Activated T-cell treated with anti-CD3 and anti-CD28 coated beads, Interleukin-2, amount 50 U/mL, for 1 hour (primary cell): ENCODE measurements at regions not wholly inside any gene's neighbourhood (a gene's known extent, or its start where the extent isn't known, plus 50 kb on each side); places are given as distances from the start of the nearest gene placed in this dataset.
"Not testable (repeated sequence)": the region's sequence is repeated elsewhere in the genome, so short reads cannot be mapped to it uniquely, and the experiment has no call there.

ENCODE experiments used
- DNase-seq: peaks from one replicate; pipeline ENCODE4 v3.0.0-alpha.2; 2020

DNA sequence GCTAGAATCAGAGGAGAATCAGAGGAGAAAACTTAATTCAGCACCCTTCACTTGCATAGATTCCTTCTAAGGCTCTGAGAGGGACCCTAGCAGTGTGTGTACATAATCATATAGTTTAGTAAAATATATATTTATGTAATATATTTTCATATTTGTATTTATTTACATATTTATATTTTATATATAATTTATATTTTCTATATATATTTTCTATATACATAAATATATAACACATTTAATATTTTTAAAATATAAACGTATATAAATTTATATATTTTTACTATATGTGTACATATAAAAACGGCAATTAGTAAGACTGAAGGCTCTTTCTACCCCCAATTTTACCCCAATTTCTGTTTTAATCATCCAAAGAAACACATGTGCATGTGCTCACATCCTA is 80.3 kb downstream of the NXPE2 start:
- no peak for DNase-seq

DNA sequence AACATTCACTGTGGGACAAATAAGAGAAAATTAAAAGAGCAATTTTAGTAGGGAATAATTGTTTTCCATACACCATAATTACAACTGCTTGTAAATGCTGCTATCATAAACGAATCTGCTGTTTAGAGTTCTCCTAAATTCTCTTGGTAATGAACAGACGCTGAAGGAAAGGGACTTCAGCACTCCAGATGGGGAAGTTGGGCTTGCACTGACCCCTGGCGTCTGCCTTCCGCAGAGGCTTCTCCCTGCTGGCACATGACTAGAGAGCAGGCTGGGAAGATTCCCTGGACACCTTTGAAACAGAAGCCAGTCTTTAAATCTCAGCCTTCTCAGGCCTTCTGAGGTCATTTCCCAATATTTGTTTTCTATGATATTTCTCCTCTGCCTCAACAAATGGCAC is 84.1 kb downstream of the NXPE2 start:
- peak; percentile 22 for DNase-seq

DNA sequence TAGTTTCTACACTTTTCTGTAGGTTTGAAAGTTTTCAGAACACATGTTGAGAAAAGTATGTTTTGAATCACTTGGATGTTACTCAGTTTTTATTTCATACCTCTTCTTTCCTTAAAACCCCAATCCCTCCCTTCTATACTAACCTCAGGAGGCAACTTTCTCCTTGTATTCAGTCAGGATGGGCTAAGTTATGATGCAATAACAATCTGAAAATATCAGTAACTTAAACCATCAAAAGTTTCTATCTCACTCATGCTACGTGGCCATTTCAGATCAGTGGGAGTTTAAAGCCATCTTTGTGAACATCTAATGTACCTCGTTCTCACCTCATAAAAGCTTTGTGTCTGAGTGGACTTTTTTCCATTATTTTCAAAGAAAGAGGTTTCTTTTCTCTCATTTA is 86.2 kb downstream of the NXPE2 start:
- no peak for DNase-seq

DNA sequence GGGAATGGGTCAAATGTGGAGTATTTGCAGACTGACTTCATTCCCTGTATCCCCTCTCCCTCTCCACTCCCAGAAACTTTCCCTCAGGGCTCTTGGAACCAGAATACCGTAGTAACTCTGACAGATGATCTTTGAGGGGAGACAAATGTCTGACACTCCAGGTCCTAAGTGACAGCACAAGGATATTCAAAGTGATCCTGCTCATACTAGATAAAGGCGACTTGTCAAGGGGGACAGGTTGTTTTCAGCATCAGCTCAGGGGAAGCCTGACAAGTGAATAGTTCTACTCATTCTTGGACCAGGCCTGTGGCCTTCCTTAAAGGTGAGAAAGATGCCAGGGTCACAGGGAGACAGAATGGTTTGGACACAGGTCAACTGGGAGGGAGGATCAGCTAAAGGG is 92.8 kb downstream of the NXPE2 start:
- DNase-seq = no peak

DNA sequence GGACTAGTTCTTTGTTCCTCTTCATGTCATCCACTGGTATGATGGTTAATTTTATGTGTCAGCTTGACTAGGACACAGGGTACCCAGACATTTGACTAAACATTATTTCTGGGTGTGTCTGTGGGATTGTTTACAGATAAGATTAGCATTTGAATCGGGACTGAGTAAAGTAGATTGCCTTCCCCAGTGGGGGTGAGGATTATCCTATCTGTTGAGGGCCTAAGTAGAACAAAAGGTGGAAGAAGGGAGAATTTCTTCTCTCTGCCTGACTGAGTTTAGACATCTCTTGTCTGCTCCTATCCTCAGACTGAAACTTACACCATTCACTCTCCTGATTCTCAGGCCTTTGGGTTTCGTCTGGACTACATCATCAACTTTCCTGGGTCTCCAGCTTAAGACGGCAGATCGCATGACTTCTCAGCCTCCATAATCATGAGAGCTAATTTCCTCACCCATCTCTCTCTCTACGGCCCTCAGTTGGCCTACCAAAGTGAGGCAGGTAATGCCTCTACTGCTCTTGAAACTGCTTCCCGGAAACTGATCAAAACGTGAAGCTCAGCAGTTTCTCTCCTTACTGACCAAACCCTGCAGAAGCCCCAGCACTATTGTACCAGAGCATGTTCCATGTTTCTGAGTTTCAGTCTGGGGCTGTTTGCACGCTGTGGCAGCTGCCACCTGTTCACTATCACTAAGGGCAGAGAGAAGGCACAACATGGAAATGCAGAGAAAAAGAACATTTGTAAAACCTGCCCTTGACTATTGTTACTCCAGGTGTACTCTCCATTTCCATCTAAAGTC is 95.4 kb downstream of the NXPE2 start:
- no peak for DNase-seq

DNA sequence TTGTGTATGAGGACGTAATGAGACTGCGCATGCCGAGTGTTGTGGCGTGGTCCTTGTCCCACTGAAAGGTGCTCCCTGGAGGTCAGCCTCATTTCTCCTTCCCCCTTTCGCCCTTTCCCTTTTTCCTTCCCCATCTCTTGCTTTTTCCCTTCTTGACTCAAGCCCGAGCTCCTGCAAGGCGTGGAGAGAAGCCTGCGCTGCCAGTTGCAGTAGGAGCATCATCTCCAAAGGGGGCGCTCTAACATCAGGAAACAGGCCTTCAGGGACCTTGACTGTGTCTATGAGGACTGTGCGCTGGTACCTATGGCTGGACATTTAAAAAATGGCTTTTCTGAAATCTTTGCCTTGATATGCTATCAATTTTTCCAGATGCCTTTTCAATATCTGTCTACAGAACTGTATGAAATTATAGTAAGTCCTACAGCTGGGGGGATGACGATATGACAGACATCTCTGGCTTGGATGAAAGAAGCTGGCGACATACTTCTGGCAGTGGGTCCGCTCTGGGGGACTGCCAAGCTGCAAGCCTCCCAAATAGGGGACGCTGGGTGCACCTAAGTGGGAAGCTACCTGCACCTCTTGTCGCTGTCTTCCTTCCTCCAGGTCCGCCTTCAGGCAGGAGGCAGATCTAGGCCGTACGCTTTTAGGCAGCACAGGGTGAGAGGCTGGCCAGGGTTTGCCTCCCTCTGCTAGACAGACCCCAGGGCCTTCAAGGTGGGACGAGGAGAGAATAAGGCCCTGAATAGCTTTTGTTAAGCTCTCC is 96.5 kb downstream of the NXPE2 start:
- DNase-seq = no peak

DNA sequence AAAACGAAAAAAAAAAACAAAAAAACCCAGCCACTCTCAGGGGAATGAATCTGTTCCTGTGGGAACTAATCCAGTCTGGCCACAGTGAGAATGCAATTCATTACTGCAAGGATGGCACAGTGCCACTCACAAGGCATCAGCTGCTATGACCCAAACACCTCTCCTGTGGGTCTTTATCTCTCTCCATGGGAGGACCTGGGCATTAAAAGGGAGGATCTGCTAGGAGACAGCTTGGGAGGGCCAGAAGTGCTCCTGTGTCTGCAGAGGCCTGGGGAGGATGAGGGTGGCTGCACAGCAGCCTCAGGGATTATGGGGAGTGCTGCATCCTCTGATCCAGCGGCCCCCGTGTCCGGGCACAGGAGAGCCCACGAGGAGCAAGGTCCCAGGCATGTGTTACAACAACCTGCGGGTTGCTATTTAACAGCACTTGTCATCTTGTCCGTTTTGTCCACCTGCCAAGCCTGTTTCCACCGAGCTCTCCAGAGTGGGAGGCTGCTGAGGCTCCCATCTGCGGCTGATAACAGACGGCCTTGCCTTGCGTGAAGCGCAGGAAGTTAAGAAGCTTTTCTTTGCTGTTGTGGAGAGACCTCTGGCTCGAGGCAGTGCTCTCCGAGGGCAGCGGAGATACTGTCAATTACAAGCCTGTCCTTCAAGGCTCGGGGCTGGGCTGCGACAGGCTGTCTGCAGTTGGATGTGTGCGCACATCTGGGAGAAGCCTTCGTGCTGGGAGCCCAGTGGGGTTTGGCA is 97.7 kb downstream of the NXPE2 start:
- no peak for DNase-seq

DNA sequence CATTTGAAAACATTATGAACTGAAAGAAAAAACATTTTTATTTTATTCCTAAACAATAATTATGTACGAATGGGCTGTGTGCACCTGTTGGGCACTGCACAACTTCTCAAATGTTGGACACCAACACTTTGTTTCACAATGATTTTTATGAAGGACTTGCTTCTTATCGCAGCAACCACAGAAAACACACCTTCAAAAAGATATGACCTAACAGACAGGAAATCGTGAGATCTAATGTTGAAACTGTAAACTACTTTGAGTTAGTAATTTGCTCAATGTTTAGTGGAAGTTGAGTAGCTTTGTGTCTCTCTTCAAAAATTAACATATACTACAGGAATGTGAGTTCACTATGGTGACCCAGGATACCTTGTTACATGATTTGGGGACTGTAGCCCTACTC is 98.6 kb downstream of the NXPE2 start:
- no peak for DNase-seq

DNA sequence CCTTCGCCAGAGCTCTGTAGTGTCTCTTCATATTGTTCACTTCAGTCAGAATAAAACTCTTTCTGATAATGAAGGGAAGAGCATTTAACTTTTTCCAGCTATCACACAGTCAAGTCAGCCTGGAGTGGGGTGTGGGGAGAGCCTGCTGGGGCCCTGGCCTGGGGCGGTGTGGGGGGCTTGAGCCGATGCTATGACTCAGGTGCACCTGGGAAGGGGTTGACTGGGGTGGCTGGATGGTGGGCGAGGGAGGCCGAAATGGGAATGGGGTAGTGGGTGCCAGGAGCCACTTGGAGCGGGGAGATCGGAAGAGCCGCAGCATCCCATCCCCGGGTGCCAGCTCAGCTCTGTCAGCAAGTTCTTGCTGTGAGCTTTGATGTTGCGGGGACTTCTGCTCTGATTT is 100.9 kb downstream of the NXPE2 start:
- no peak for DNase-seq

DNA sequence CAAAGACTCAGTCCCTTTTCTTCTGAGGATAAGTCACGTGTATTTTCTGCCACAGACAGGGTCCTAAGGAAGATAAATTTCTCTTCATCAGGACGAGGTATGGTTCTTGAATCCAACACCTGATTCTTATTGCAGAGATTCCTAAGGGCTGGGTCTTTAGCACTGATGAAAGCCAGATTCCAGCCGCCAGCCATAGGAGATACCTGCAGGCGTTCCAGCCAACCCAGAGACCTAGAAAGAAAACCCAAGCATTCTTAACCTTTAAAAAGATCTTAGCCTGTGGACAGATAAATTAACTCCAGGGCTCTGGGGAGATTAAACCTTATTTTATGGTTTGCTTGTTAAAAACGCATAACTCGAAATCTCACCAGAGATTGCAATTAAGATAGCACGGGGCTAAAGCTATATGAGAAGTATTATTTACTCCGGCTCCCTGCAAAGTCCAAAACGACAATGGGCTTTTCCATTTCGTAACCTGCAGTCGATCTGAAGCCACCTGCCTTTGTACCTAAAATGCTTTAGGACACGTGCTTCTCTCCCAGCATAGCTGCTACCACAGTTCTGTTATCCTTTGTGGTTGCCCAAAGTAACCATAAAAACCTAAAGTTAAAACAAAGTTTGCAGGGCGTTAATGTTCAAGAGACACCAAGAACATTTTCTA is 104.5 kb downstream of the NXPE2 start:
- no peak for DNase-seq

DNA sequence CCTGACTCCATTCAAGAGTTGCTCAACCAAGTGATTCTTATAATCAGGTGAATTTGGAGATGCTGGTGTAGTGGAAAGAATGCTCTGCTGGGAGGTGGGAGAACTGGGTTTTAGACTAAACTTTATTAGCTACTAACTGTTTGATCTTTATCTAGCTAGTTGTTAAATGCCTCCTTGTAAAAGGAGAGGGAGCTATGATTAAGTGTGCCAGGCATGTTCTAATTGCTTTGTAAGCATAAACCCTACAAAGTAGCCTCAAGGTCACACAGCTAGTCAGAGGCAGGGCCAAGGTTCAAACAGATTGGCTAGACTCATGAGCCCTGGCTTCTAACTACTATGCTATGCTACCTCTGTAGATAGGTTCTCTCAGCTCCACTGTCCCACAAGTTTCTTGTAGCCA is 105.5 kb downstream of the NXPE2 start:
- no peak for DNase-seq

DNA sequence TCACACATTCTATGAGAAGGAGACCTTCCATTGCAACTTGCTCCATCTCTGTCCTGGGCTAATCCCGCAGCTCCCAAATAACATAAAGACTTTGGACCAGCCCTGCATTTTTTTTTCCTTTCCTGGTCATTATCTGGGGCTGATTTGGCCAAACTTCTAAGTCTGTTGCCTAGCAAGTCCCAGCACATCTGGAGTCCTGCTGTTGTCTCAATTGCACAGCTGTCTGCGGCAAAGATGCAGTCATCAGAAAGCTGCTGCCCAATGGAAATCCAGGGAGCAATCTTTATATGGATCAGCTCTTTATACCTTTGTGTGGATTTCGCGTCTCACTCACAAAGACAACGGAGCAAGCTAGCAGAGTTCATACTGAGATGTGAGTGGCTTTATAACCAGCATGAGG is 105.9 kb downstream of the NXPE2 start:
- DNase-seq = no peak

DNA sequence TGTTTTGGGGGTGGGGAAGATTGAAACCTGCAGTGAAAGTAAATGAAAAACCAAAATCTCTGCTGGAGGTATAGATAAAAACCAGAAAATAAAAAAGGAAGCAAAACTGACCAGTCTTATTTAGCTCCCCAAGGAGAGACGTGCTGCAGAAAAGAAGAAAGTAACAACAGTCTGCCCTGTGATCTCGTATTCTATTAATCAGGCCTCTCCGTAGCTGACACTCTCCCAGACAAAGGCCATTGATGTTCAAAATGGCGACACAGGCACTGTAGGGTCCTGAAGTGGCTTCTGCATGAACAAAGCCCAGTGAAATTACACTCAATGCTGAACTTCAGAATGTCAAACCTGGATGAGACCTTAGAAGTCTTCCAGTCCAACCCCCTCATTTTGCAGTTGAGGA is 106.6 kb downstream of the NXPE2 start:
- DNase-seq = no peak

DNA sequence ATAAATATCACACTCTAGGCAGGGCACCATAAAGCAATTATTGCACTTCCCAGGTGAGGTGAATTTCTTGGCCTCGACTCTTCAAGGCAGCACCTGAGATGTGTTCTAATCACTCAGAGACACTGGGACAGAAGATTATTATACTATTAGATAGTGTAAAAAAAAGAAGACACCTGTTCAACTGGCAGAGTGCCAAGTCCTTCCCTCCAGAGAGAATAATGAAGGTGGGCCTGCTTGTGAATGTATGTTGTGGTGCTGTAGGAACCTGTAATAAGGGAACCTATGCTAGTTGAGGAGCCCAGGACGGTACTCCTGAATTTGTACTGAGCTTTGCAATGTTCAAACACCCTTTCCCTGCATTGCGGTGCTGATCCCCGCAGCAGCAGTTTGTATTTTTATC is 107.5 kb downstream of the NXPE2 start:
- DNase-seq = no peak

DNA sequence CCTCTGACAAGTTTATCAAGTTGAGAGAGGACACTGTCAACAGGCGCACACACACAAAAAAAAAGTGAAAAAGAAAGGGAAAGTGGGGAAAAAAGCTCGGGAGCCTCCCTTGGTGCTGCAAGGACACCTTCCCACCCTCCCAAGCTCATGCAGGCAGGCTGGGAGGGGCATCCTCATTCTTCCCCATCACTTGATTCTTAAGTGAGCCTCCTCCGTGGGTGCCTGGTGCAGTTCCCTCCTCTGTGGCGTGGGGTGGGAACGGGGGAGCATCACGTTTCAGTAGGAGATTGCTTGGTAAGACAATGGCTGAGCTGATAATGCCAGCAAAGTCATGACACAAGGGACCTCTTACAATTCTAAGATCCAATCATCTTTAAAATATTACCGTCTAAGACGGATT is 108.8 kb downstream of the NXPE2 start:
- no peak for DNase-seq

DNA sequence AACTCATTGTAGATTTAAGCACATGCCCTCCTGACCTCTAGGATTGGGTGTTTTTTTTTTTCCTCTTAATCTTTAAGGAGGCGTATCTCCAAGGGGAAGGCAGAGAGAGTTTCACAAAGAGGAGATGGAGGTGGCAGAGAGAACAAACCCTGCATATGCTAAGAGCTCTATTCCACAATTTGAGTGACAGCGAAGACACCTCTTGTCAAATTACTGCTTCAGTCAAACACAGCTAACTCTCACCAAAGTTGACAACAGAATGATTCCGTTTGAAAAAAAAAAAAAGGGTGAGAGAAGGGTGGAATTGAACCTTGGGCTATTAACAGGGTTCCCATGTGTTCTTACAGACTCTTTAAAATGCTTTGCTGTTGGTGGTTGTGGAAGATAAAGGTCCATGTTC is 112.6 kb downstream of the NXPE2 start:
- no peak for DNase-seq

DNA sequence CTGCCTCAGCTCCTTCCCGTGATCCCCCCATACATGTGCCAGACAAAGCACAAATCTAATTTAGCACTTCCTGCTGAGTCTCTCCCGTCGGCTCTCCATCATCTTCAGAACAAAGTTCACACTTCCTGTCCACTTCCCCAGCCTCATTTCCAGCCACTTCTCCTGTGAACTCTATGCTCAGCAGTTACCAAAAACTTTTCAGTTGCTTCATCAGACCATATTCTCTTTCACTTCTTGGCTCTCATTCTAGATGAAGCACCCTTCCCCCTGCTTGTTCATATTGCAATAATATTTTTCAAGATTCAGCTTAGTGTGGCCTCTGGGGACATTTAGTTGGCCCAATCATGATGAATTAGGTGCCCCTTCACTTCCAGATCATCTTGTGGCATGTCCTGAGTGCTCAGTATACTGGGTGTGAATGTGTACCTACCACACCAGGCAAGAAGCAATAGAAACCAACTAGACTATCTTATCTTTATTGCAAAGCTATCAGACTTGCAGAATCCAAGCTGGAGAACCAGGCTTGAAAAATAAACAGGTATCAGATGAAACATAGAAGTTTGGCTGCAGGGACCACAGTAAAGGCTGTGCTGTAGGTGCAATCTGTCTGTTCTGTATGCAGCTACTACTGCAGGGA is 115.8 kb downstream of the NXPE2 start:
- DNase-seq = no peak

DNA sequence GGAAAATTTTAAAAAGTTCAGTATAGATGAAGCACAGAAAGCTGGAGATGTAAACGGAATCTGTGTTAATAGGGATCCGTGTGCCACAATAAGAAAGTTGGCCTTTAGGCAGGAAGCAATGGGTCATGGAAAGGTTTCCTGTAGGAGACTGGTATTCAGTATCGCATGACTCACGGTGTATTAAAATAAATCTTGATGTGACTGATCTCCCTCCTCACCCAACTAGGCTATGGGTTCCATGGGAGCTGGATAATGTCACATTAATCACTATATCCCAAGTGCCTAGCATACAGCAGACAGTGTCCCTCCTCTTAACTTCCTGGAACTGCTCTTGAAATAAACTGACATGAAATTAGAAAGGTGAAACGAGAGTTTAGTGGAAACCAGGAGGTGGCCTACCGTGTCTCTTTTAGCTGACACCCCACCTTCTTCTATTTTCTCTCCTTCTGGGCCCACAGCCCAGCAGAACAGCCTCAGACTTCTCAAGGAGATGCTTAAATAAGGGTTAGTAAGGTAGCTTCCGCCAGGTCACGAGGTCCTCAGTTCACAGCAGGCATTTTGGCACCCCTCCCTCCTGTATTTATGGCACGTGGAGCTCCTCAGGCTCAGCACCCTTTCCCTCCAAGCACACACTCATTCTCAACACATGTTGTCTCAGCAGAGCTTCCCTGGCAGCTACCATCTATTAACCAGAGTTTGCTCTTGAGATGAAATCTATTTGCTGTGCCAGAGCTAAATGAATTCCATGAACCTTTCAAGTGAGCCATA is 118.8 kb downstream of the NXPE2 start:
- DNase-seq = no peak

DNA sequence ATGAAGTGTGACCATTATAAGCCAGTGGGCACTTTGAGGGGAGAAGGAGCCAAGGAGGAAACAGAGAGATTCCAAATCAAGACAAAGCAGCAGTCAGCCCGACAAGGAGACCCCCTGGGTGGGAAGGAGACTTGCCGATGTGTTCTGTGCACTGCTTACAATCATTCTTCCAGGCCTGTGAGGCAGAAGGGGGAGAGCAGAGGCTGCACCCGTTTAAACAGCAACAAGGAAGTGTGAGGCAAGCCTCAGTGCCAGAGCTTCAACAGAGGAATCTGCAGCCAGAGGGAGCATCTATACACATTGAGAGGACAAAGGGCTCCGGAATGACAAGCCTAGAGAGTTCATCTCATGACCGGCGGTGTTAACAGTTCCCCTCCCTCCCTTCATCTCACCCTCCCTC is 121.1 kb downstream of the NXPE2 start:
- no peak for DNase-seq

DNA sequence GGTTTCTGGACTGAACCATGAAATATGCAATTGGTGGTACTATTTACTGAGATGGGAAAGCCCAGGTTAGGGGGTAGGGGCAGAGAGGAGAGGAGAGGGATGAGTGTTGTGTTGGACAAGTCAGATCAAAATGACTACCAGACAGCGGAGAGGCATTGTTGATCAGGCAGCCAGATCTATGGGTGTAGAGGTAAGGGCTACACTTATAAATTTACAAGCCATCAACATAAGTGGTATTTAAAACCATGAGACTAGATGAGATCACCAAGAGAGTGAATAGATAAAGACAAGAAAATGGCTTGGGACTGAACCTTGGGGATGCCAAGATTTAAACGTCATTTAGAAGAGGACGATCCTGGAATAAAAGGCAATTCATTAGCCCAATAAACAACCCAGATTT is 123.4 kb downstream of the NXPE2 start:
- no peak for DNase-seq

DNA sequence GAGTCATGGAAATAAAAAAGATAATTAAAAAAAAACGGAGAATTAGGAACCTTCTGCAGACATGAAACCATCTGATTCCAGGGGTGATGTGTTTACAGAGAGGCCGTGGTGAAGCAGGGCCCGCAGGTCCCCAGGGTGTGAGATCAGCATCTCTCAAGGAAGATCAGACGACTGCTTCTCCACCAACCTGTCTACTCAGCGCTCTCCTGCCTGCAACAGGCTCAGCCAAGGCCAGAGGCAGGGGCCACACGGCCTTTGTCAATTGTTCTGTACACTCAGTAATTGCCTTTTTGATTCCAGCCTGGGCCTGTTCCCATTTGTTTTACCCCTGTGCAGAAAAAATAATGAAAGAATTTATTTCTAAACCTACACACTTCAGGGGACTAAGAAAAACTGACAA is 124.6 kb downstream of the NXPE2 start:
- no peak for DNase-seq

DNA sequence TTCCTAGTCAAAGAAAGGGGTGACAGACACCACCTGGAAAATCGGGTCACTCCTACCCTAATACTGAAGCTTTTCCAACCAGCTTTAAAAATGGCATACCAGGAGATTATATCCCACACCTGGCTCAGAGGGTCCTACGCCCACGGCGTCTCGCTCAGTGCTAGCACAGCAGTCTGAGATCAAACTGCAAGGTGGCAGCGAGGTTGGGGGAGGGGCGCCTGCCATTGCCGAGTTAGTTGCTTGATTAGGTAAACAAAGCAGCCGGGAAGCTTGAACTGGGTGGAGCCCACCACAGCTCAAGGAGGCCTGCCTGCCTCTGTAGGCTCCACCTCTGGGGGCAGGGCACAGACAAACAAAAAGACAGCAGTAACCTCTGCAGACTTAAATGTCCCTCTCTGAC is 127.1 kb downstream of the NXPE2 start:
- DNase-seq = not testable (repeated sequence)
